ENCODE measurements at regions not wholly inside any gene's neighbourhood (a gene's known extent, or its start where the extent isn't known, plus 50 kb on each side); places are given as distances from the start of the nearest gene placed in this dataset.
"Not testable (repeated sequence)": the region's sequence is repeated elsewhere in the genome, so short reads cannot be mapped to it uniquely, and the experiment has no call there.

DNA sequence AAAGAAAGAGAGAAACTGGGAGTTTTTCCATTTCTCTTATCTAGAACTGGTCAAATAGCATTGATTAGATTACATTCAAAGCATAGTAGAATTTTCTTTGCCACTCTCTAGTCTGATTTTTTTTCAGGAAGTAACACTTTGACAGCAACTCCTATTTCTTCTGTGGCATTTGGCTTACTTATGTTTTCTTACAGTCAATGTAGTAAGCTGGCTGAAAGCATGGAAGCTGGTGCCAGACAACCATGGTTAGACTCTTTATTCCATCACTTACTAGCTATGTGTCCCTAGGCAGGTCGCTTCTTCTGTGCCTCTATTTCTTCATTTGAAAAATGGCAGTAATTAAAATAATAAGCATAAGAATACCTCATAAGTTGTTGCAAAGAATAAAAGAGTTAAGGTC is 54.2 kb upstream of the OPRM1 start:
- intact Hi-C loops (cut with DNase I), result no loop called here
- no peak for DNase-seq

DNA sequence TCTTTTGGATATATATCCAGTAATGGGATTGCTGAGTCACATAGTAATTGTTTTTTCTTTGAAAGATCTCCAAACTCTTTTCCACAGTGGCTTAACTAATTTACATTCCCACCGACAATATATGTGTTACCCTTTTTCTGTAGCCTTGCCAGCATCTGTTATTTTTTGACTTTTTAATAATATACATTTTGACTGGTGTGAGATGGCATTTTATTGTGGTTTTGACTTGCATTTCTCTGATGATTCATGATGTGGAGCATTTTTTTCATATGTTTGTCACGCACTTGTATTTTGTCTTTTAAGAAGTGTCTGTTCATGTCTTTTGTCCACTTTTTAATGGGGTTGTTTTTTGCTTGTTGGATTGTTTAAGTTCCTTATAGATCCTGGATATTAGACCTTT is 58.9 kb upstream of the OPRM1 start:
- DNase-seq, result no peak
- intact Hi-C loops (cut with DNase I), result no loop called here

DNA sequence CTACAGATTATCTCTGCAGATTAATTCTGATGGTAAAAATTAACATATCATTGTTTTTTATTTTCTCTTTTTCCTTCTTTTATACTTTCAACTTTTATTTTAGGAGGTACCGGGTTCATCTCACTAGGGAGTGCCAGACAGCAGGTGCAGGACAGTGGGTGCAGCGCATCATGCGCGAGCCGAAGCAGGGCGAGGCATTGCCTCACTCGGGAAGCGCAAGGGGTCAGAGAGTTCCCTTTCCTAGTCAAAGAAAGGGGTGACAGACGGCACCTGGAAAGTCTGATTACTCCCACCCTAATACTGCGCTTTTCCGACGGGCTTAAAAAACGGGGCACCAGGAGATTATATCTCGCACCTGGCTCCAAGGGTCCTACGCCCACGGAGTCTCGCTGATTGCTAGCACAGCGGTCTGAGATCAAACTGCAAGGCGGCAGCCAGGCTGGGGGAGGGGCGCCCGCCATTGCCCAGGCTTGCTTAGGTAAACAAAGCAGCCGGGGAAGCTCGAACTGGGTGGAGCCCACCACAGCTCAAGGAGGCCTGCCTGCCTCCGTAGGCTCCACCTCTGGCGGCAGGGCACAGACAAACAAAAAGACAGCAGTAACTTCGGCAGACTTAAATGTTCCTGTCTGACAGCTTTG is 60.0 kb upstream of the OPRM1 start:
- DNase-seq; intact Hi-C loops (cut with DNase I): not testable (repeated sequence)

DNA sequence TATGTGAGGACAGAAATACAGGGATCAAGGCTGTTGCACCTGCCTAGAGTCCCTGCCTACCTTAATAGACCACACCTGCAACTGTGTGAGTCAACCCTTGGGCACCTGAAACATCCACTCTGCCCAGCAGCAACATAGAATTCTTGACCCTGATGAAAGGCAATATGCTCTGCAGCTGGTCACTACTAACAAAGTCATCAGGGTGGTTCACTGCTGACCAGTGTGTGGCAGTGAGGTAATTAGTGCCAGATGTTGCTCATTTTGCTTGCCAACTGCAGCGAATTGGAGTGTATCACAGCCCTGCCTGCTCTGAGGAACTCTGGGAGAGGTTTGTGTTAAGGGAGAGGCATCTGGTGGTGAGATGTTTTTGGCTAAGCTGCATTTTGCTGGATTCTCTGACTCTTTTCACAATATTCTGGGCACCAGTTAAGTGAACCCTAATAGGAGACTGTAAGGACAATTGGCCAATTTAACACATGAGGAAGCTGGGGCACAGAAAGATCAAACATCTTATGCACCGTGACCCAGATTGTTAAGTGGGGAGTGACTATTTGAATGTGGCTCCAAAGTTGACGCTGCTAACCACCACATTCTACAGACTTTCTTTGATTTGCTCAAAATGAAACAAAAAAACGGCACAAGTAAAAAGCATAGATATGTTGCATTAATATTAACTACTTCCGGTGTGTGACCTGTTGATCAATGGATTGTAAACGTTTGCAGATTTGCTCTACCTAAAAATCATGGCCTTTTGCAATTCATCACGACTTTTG is 61.9 kb upstream of the OPRM1 start:
- no peak for DNase-seq
- intact Hi-C loops (cut with DNase I), result no loop called here

DNA sequence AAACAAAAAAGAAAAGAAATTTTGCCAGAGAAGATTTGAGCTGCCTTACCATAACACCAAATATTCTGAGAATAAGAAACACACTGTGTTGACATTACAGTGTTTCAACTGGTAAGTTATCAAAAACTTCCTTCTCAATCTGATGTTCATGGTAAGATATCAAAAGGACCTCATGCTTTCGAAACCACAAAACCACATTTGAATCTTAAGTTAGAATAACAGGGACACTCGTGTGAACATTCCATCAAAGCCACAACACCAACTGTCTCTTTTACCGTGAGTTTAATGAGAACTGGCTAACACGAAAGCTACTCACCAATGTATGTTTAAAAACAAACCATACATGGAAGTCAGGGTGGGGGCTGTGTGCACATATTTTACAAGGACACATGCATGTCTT is 73.0 kb upstream of the OPRM1 start:
- intact Hi-C loops (cut with DNase I), result no loop called here
- DNase-seq, result no peak

DNA sequence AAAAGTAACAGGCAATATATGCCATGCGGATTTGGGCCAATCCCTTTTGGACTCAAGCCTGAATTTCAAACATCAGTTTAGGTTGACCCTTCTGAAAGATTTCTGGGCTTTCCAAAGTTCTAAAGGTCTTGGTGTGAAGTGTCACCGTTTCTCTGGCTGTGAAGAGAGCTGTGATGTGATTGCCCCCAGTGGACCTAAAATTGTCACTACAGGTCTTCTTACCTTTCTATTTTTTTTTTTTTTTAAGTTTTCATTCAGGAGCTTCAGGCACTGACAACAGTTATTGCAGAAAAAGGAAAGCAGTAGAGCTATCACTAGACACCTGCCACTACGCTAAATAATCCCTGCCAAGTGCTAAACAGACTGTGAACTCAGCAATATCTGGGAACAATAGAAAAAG is 75.7 kb upstream of the OPRM1 start:
- no peak for DNase-seq
- intact Hi-C loops (cut with DNase I), result no loop called here

DNA sequence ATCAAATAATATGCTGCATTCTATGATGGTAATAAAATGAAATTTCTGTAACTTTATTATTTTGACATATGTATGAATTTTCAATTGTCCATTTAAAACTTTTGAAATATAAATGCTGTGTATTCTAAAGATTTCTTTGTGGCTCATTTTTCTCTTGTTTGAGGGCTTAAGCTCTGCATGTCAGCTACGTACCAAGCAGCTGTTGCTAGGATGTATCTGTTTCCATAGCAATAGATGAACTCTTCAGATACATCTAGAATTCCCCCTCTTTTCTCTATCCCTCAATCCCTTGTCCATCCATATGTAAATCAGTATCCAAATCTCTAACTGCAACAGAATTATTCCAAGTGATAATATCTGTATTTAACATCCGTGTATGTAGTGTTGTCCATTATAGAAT is 76.5 kb upstream of the OPRM1 start:
- intact Hi-C loops (cut with DNase I), result no loop called here
- DNase-seq, result no peak

DNA sequence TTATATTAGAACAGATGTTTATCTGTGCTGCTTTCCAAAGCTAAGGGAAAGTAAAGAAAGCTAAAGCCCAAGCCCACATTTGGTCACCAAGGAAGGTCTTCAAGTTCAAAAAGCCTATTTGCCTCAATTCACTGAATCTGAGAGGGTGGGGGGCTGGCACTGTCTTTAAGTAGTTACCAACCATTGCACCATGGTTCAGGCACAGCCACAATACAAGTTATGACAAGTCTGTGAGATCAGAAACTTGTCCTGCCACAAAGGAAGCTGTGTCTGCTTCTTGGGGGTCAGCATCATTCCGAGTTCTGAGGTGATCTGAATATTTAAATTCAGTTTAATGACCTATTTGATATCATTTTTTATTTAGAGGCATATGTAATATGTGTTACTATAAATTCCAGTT is 78.3 kb upstream of the OPRM1 start:
- DNase-seq, result no peak
- intact Hi-C loops (cut with DNase I), result no loop called here

DNA sequence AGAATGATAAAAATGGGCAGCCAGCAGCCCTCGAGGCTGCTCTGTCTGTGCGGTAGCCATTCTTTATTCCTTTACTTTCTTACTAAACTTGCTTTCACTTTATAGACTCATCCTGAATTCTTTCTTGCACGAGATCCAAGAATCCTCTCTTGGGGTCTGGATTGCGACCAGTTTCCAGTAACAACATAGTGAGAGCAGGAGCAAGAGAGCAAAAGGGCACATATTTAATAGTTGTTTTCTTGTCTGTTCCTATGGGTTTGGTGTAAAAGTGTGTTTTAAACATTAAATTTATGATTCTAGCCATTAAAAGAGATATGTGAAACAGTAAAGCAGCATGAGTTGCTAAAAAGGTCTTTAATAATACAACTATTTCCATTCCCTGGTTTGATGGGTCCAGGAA is 78.8 kb upstream of the OPRM1 start:
- intact Hi-C loops (cut with DNase I), result no loop called here

DNA sequence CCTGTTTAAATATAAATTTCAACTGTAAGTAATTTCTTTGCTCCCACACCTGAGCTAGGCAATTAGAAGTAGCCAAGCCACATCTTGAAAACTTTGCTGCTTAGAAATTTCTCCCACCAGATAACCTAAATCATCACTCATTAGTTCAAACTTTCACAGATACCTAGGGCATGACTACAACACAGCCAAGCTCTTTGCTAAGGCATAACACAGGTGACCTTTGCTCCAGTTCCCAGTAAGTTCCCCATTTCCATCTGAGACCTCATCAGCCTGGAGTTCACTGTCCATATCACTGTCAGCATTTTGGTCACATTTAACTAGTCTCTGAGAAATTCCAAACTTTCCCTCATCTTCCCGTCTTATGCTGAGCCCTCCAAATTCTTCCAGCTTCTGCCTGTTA is 79.8 kb upstream of the OPRM1 start:
- intact Hi-C loops (cut with DNase I), result no loop called here
- DNase-seq, result no peak

More for the DNA sequence above, 78.8 kb upstream of the OPRM1 start:
- DNase-seq, result no peak

DNA sequence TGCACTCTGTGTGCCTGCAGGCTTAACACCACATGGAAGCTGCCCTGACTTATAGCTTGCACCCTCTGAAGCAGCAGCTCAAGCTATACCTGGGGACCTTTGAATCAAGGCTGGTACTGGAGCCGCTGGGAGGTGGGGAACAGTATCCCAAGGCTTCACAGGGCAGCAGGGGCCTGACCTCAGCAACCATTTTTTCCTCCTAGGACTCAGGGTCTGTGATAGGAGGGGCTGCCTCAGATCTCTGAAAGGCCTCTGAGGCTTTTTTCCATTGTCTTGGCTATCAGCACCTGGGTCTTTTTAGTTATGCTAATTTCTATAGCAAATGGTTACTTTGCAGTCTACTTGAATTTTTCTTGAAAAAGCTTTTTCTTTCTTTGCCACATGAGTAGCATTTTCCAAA is 80.2 kb upstream of the OPRM1 start:
- no peak for DNase-seq
- intact Hi-C loops (cut with DNase I), result no loop called here

DNA sequence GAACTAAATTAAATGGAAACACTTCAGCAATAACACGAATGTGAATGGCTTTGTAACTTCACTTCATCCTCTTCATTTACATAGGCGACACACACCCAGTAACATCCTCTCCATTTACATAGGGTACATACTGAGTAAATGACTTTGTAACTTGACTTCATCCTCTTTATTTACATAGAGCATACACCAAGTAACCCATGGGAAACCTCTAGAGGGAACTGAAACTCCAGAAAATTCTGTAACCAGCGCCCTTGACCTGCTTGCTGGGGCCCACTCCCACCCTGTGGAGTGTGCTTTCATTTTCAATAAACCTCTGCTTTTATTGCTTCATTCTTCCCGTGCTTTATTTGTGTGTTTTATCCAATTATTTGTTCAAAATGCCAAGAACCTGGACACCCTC is 81.6 kb upstream of the OPRM1 start:
- intact Hi-C loops (cut with DNase I), result no loop called here
- DNase-seq, result no peak

DNA sequence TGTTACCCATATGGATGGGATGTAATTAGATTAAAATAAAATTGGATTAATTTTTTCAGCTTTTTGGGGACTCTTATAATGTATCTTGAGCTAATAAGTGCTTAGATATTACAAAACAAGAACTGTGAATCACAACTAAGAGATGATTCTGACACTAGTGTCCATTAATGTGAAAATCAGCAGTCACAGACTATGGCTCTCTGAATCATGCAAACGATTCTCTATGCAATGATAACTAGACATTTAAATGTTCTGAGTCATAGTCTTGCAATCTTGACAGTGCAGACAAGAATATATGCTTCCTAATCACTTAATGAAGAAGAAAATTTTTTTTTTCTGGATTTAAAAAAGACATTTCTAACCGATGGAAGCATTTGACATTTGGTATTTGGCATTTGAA is 82.2 kb upstream of the OPRM1 start:
- intact Hi-C loops (cut with DNase I), result no loop called here

DNA sequence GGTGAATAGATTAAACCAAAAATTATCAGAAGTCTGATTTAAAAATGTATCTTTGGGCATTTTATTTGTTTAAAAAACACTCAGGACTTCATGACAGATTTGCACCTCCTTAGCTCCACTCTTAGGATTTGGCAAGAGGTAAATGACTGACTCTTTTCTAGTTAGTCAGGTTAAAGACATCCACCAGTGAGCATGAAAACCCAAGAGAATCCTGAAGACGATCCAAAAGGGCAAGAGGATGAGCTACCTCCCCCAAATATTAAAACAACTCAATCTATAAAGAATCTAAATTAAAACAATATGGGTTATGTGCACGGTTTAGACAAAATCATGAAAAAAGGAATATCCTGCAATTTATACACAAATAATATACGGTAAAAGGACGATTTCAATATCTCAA is 89.4 kb upstream of the OPRM1 start:
- intact Hi-C loops (cut with DNase I), result loop anchor here (5.0 to 10.0 kb wide), 2 partner anchors 717 to 915 kb away; no protein-coding TSS in a partner anchor
- DNase-seq, result no peak

More for the DNA sequence above, 82.2 kb upstream of the OPRM1 start:
- DNase-seq, result no peak

DNA sequence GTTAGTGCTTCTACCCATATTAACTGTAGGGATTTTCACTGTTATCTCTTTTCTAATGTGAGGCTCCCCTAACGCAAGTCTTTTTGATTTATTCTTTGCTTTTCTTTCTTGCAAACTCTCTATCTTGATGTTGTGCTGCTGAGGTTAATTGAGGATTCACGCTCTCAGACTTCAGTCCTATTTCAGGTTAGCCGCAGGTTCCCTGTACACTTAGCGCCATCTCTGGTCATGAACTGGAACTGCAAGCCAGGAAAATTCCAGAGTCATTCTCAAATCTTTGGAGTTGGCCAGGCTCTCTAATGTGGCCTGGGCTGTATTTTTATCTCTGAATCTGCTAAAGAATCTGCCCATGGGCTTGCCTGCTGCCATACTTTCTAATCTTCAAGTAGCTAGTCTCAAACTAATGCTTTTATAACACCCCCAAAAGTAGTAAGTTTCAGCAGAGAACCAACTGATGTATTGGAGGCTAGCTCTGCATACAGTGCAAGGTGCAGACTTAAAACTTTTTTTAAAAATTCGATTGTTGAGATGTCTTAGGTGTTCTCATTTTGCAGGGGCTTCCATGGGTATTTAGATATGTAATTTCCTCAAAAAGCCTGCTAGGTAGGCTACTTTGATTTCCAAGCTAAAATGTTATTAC is 91.1 kb upstream of the OPRM1 start:
- intact Hi-C loops (cut with DNase I), result loop anchor here (5.0 to 10.0 kb wide), 2 partner anchors 716 to 913 kb away; no protein-coding TSS in a partner anchor
- DNase-seq, result peak in 4 of 10 donors; percentile 12 to 66 (median 24)

DNA sequence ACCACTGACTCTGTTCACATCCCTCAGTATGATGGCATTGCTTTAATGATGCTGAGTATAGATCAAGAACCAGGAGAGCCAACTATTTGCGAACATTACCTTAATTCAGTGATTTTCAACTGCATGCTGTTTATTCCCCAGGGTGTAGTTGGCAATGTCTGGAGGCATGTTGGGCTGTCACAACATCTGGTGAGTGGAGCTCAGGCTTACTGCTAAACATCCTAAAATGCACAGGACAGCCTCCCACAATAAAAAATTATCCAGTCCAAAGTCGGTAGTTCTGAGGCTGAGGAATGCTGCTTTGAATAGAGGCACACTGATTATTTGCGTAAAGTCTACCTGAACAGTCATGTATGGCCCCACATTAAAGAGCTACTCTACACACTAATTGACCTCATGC is 94.8 kb upstream of the OPRM1 start:
- intact Hi-C loops (cut with DNase I), result loop anchor here (10.0 kb wide), 1 partner anchor 909 kb away; no protein-coding TSS in a partner anchor
- no peak for DNase-seq

DNA sequence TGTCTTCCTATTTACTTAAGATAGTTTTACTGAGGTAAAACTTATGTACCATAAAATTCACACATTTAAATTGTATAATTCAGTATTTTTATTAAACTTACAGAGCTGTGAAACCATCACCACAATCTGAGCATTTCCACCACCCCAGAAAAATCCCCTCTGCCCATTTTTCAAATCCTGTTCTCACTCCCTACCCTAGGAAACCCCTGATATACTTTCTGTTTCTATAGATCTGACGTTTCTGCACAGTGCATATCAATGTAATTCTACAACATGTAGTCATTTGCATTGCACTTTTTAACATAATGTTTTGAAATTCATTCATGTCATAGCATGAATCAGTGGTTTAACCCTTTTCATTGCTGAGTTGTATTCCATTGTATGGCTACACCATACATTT is 96.7 kb upstream of the OPRM1 start:
- intact Hi-C loops (cut with DNase I), result loop anchor here (10.0 kb wide), 1 partner anchor 908 kb away; no protein-coding TSS in a partner anchor
- no peak for DNase-seq

DNA sequence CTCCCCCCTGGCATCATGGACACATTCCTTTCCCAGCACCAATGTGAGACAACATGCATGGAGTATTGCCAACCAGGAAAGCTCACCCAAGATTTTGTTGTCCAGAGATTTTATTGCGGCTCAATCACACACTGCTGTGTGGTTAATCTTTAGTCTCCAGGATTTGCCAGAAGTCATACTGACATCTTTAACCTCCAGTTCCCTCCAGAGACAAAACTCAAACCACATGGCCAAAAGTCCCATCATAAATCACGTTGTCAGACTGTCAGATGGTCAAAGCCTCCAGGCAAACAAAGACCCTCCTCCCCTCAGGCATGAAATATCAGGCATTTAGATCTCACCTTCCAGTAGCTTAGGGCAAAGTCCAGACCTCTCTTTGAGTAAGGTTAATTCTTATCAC is 97.3 kb upstream of the OPRM1 start:
- intact Hi-C loops (cut with DNase I), result loop anchor here (10.0 kb wide), 1 partner anchor 907 kb away; no protein-coding TSS in a partner anchor
- DNase-seq, result no peak

DNA sequence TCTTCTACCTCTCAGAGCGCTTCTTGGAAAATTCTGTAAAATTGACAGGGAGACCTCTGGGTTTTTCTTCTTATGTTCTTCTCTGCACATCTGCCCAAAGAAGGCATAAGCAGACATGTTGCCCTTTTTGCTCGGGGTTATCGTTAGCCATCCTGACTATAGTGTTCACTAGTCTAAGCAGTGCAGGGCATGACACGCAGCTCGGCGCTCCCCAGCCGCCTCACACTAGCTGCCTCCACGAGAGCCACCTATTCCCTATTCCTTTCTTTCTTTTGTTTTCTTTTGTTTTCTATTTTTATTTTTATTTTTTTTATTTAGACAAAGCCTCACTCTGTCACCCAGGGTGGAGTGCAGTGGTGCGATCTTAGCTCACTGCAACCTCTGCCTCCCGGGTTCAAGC is 100.2 kb upstream of the OPRM1 start:
- intact Hi-C loops (cut with DNase I), result no loop called here
- peak in 1 of 10 donors; percentile 74 for DNase-seq

DNA sequence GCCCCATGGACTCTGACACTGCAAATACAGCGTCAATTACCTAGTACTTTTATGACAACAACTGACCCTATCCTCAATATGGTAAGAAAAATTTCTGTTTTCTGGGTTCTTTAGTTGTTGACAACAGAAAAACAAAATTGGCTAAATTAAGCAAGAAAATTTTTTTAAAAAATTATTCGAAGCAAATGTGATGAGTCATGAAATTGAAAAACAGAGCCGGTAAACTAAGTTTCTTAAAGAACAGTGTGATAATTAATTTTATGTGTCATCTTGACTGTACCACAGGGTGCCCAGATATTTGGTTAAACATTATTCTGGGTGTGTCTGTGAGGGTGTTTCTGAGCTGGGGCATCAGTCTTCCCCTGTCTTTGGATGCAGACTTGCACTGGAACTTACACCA is 107.6 kb upstream of the OPRM1 start:
- intact Hi-C loops (cut with DNase I), result no loop called here
- DNase-seq, result no peak

DNA sequence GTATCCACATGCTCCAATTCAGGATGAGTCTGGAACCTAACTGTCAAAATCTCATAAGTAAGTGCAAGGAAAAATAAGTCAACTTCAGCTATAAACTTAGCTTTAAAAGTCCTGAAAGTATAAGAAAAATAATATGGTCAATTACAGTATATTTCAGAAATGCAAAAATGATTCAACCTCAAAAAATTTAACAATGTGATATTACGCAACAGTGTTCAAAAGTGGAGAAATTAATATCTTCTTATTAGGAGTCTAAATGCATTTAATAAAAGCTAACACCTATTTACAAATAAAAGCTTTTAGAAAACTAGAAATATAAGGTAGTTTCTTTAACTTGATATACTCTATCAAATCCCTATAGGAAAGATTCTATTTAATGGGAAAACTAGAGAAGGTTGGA is 111.2 kb upstream of the OPRM1 start:
- intact Hi-C loops (cut with DNase I), result no loop called here
- DNase-seq, result no peak
